SH-SY5Y (cell line): ENCODE measurements at regions not wholly inside any gene's neighbourhood (a gene's known extent, or its start where the extent isn't known, plus 50 kb on each side); places are given as distances from the start of the nearest gene placed in this dataset.

Experiments used
- GATA2 ChIP-seq: IDR thresholded peaks from 2 replicates; pipeline ENCODE4 v1.6.1; 2011; ENCODE audit warnings: mild to moderate bottlenecking, low read depth, low read length
- GATA3 ChIP-seq: IDR thresholded peaks from 2 replicates; pipeline ENCODE4 v1.6.1; 2011; ENCODE audit warnings: low read depth, mild to moderate bottlenecking, low read length, moderate library complexity

DNA sequence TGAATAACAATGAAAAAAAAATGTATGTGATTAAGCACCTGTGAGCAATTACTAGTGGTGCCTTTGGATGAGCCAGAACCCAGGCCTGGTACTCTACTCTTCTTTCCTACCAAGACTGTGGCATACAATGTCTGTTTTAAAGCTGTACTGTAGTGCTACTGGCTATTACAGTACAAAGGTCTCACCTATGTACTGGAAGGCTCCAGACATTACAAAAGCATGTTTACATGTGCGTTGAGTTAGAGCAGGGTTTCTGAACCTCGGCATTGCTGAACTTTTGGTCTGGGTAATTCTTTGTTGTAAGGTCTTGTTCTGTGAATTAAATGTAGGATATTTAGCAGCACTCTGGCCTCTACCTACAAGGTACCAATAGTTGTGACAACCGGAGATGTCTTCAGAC lies 153.8 kb downstream of the SPATA18 start:
- no peak for TF ChIP-seq GATA3
- no peak for TF ChIP-seq GATA2
